WI38 (cell line): ENCODE measurements at regions not wholly inside any gene's neighbourhood (a gene's known extent, or its start where the extent isn't known, plus 50 kb on each side); places are given as distances from the start of the nearest gene placed in this dataset.
"Not testable (repeated sequence)": the region's sequence is repeated elsewhere in the genome, so short reads cannot be mapped to it uniquely, and the experiment has no call there.

Experiments used
- H3K4me3 ChIP-seq: 2 replicates; pipeline ENCODE4 v1.5.1; 2011; ENCODE audit warnings: low read depth, mild to moderate bottlenecking, control low read depth, low read length
- TF ChIP-seq, protein P1 (sequence below): IDR thresholded peaks from 2 replicates; pipeline ENCODE4 v1.5.1; 2012; ENCODE audit warnings: low read depth, mild to moderate bottlenecking, control low read depth, low read length

DNA sequence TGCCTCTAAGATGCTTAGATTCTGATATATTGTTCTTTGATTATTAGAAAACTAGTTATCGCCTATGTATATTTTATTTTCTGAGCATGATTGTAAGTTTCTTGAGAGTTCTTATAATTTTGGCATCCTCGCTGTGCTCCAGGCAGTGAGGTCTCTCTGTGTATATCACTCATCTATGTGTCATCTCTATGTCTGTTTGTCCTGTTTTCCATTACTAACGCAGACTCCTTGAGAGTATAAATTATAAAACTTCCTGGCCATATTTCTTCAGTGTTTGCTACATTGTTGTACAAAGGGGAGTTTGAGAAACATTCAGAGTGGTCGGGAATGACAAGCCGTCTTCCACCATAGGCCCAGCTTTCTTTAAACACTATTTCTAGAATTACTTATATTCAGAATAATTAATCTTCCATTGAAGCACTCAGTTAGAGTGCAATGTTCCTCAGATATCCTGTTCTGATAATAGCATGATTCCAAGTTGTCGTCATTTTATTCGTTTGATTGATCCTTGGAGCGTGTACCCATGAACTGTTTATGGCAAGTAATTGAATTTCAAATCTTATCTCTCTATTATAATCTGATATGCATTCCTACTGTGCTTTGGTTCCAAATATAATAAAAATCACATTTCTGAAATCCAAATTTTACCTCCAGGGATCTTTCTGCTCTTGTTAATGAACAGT lies 206.6 kb downstream of the BAMBI start:
- TF ChIP-seq, protein P1, sequence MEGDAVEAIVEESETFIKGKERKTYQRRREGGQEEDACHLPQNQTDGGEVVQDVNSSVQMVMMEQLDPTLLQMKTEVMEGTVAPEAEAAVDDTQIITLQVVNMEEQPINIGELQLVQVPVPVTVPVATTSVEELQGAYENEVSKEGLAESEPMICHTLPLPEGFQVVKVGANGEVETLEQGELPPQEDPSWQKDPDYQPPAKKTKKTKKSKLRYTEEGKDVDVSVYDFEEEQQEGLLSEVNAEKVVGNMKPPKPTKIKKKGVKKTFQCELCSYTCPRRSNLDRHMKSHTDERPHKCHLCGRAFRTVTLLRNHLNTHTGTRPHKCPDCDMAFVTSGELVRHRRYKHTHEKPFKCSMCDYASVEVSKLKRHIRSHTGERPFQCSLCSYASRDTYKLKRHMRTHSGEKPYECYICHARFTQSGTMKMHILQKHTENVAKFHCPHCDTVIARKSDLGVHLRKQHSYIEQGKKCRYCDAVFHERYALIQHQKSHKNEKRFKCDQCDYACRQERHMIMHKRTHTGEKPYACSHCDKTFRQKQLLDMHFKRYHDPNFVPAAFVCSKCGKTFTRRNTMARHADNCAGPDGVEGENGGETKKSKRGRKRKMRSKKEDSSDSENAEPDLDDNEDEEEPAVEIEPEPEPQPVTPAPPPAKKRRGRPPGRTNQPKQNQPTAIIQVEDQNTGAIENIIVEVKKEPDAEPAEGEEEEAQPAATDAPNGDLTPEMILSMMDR = no peak
- H3K4me3 ChIP-seq = no peak overlapping the region

GRCh38 chr10:28890121-28890950 lies 213.0 kb downstream of the BAMBI start:
- TF ChIP-seq, protein P1 = no peak
- H3K4me3 ChIP-seq = no peak overlapping the region

DNA sequence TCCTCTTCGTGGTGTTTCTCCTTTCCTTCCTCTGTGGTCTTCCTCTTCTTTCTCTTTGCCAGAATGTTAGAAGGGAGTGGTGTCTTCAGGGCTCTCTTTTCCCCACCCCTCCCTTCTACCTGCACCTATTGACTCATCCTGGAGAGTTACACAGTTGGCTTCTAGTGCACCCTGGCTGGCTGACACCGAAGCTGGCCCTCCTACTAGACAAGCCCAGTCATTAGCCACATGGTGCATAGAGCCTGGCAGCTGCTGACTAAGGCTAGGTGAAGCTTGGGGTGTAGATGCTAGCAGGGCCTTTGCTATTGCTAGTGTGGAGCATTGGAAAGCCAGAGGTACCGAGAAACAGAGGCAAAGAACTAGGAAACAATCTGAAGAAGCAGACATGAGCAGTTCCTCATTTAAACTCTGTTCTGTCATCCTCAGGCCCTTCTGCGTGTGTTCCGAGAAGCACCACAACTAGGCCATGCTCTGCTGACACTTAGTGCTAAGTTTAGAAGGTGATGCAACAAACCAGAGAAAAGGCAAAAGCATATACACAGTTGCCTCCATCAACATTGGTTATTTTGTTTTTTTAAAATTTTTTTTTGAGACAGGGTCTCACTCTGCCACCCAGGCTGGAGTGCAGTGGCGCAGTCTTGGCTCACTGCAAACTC lies 213.9 kb downstream of the BAMBI start:
- TF ChIP-seq, protein P1 = no peak
- H3K4me3 ChIP-seq = no peak overlapping the region

DNA sequence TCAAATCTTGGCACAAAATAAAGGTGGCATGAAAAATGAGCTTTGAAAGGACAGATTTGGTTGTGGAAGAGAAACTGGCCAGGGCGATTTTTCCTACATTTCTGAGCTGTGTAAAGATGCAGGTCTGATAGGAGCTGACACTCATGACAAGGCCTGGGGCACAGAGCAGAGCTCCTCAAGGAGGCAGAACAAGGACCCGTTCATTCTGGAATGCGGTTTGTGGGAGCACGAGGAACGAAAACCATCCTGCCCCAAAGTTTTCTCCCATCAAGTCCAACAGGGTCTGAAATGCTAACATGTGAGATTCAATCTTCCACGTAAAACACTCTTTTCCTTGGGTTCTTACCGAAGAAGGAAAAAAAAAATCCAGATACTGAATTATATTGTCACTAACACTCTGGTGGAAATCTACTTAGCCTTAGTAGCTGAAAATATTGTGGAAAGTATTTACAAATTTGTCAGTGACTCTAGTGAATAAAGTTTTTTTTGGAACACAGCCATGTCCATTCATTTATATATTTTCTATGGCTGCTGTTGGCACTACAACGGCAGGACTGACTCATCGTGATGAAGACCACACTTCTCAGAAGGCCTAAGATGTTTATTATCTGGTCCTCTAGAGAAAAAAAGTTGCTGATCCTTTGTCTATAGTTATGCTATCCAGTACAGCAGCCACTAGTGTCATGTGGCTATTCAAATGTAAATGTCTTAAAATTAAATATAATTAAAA lies 215.7 kb downstream of the BAMBI start:
- TF ChIP-seq, protein P1 = no peak
- H3K4me3 ChIP-seq = no peak overlapping the region

GRCh38 chr10:28894146-28894545 lies 216.8 kb downstream of the BAMBI start:
- no peak overlapping the region for H3K4me3 ChIP-seq
- TF ChIP-seq, protein P1 = no peak

DNA sequence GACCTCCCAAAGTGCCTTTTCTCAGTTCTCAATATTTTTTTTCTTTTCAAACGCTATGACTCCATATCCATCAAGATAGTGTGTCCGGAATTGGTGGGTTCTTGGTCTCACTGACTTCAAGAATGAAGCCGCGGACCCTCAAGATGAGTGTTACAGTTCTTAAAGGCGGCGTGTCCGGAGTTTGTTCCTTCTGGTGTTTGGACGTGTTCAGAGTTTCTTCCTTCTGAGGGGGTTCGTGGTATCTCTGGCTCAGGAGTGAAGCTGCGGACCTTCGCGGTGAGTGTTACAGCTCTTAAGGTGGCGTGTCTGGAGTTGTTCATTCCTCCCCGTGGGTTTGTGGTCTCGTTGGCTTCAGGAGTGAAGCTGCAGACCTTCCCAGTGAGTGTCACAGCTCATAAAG lies 218.3 kb downstream of the BAMBI start:
- not testable (repeated sequence) for H3K4me3 ChIP-seq

GRCh38 chr10:28896791-28897409 lies 219.6 kb downstream of the BAMBI start:
- not testable (repeated sequence) for H3K4me3 ChIP-seq
